ENCODE measurements at regions not wholly inside any gene's neighbourhood (a gene's known extent, or its start where the extent isn't known, plus 50 kb on each side); places are given as distances from the start of the nearest gene placed in this dataset.

DNA sequence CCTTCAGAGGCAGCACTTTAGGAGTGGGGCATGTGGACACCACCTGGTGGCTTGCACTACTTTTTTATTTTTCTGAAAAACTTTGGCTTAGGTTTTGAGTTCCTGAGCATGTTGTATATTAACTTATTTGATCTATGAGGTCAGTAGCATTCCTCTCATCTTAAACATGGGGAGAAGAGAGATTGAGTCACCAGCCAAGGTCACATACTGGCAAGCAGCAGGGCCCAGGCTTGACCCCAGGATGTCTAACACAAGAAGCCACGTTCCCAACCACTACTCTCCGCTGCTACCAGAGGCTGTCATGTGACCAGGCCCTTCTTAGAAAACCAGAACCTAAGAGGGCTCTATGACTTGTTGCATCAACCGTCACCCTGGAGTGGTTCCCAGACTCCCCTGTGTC is 210.3 kb upstream of the GPR26 start:
- DNase-seq (ENCODE audit: low spot score), result no peak

DNA sequence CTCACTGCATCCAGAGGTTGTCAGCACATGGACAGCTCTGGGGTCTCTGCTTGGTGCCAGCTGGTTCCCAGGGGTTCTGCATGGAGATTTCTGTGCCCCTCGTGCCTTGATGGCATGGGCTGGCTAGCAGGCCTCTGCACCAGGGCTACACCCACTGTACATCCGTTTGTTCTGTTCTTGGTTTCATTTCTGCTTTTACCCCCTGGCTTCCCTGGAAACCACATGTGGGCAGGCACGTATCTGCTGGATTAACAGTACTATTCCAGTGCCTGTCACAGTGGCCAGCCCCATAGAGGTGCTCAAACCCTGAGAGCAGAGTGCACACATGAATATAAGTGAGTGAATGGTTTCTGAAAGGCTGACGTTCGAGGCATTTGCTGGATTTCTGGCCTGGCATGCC is 207.2 kb upstream of the GPR26 start:
- DNase-seq (ENCODE audit: low spot score), result no peak

DNA sequence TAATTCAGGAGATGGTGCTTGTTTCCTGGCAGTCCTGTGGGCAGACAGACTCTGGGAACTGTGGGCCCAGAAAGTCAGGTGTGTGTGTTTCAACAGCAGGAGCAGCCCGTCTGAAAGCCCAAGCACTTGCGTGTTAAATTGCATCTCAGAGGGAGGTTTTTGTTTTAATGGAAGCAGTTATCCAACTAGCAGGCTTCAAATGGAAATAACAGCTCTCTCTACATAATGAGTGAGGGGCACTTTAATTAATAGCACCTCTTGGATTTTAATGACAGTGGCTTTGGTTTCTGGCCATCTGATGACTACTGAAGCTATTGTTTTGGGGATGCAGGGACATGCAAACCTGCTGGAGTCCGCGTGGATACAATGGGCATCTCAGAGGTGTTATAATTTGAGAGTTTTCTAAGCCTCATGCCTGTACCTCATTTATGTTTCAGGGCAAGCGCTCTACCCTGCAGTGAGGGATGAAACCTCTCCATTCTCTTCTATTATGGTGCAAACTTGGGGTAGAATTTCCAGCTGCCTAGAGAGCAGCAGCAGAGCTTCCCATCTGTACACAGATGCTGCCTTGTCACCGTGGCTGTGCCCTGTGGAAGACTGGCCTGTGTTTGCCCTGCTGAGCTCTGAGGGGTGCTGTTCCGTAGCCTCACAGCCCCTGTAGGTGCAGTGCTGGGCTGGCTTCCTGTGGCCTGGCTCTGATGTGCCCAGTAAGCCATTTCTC is 206.6 kb upstream of the GPR26 start:
- DNase-seq (ENCODE audit: low spot score), result no peak

DNA sequence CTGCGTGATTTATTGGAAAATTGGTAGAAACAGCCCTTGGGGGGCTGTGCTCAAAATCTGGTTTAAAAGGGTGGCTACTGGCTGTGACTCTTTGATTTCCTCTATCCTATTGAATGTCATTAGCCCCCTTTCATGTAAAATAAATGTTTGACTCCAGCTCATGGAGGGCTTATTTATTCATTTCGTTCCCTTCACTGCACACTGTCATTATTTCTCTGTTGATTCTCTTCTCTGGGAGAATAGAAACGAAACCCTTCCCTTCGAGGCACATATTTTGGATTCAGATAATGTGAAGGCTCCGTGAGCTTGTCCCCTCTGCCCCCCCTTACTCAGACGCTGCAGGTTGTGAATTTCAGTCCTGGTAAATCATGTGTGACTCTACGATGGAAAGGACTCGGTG is 203.9 kb upstream of the GPR26 start:
- no peak for DNase-seq (ENCODE audit: low spot score)

DNA sequence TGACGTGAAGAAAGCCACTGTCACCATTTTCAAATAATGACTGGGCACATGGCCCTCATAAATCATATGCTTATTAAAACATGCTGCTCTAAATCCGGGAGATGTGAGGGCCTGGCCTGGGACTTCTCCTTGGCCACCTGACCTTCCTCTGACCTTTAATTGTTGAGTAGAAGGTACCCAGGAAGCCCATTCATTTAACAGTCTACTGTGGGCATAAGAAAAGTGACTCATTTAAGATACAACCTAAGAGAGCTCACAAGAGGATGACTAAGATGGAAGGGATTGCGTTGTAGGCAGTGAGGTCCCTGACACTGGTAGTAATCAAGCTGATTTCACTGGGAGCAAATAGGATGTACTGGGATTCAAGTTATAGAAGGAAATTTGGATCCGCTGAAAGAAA is 203.4 kb upstream of the GPR26 start:
- DNase-seq (ENCODE audit: low spot score), result no peak

DNA sequence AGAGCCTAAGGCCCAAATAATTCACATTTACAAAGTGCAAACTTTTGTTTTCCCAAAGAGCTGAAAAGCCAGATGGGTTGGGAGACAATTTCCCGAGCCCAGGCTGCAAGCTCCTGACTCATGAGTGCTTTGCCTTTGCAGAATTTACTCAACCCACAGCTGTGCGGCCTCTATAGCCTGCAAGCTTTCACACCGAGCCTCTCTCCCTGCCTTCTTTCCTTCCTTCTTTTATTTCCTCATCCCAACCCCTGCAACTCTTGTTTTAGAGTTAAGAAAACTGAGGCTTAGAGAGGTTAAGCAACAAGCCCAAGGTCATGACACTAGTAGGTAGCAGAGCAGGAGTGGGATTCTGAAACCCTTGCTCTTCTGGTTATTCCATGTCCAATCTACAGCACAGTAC is 203.0 kb upstream of the GPR26 start:
- DNase-seq (ENCODE audit: low spot score), result no peak

DNA sequence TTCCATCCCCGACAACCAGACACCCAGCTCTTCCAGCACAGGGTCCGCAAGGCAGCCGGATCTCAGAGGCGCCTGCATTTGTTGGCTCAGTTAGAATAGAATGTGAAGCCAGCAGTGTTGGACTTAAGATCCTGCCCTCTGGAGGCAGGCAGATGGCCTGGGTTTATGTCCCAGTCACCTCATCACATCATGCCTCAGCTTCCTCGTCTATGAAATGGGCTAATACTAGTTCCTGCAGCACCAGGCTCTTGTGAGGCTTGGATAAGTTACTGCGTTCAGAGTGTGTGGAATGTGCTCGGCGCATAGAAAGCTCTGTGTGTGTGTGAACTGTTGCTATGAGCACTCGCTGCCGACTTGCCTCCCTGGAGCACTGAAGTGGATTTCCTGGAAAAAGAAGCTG is 202.5 kb upstream of the GPR26 start:
- no peak for DNase-seq (ENCODE audit: low spot score)

DNA sequence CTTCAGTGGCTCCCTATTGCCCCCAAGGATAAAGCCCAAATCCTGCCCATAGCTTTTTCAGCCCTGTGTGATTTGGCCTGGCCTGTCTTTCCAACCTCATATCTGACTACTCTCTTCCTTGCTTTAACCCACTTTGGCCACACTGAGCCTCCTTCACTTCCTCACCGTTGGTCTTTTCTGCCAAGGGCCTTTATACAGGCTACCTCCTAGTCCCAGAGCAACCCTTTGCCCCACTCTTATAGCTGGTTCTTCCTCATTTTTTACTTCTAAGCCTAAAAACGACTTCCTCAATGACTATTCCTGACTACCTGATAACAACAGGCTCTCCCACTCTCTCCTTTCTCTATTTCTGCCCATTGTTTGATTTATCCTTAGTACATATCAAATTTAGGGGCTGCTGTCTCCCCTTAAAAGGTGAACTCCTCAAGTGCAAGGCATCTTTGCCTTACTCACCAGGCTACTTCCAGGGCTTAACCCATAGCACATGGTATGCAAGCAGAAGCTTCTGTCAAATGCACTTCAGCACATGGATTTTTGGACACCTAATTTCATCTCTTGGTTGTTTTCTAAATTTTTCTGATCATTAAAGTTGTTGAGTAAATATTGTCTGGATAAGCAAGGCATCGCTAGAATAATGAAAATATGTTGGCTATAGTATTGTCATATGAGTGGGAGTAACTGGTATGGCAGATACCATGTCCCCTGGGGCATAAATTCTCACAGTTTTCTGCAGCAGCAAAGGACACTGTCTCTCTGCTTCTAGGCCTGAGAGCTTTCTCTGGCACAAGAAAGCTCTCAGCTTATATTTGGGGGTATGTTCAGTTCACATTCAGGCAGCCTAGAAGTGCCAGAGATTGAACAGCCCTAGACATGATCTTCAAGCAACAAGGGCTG is 201.5 kb upstream of the GPR26 start:
- DNase-seq (ENCODE audit: low spot score), result no peak

DNA sequence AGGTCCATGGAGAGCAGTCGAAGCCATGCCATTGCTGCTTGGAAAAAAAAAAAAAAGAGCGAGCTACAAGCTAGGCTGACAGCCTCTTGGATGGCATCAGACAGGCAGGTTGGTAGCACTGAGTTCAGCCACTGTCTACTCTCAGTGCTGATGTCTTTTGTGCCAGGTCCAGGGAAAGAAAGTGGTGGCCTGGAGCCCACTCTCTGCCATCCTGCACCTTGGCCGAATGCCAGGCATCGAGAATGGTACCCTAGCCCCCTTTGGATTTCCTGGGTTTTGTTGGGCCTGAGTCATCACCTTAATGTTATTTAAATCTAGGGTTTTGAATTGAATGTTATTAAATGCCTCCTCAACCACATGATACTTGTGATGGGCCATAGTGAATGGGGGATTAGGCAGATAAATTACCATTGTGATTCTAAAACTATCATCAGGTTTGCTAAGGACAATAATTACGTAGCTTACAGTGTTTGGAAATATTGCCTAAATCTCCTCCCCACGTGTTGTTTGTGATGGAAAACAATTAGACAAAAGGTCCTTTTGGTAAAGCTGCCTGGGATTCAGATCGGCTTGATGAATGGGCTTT is 195.7 kb upstream of the GPR26 start:
- DNase-seq (ENCODE audit: low spot score), result no peak

DNA sequence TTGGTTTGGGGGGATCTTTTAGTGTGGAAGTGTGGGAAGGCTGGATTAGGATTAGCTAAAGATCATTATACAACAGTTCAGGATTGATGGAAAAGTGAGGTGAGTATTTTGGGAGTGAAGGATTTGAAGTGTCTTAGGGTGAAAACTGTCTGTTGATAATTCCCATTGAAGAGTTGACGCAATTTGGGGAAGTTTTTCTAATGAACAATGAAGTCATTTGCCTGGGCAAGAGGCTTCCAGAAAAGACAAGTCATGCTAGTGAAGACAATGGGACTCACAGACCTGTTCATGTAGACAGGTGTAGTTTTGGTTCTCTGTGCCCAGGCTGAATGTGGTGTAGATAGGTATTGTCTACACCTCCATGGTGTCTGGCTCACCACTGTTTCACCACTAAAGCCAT is 194.3 kb upstream of the GPR26 start:
- no peak for DNase-seq (ENCODE audit: low spot score)

DNA sequence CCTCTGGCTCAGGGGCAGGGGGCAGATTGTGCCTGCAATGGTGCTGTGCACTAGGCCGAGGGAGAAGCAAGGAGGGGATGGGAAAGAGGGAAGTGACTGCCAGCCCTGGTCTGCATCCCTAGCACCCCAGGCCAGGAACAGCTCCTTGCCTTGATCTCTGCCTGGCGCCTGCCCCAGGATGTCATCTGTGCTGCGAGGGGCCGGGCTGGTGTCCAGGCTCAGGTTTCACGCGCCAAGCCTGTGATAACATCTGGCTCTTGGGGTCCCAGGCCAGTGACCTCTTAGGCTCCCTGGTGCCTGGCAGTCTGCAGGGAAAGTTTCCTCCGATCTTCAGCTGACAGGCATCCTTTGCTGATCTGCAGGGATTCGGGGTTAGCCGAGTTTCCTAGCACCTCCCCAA is 193.5 kb upstream of the GPR26 start:
- no peak for DNase-seq (ENCODE audit: low spot score)

DNA sequence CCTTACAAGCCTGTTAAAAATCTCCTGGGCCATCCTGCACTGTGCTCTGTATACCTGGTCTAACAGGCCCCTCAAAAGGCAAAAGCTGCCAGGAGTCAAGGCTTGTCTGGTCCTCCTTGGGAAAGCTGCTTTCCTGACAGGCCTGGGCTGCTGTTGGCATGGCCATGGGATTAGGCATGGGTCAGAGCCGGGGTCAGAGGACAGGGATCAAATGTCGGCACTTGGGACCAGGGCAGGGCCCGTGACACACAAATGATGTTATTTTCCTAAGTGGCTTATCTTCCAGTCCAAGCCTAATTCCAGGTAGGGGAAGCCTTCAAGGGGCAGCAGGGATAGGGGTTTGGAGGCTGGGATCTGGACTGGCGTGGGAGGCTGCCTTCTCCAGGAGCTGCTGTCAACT is 191.5 kb upstream of the GPR26 start:
- no peak for DNase-seq (ENCODE audit: low spot score)

DNA sequence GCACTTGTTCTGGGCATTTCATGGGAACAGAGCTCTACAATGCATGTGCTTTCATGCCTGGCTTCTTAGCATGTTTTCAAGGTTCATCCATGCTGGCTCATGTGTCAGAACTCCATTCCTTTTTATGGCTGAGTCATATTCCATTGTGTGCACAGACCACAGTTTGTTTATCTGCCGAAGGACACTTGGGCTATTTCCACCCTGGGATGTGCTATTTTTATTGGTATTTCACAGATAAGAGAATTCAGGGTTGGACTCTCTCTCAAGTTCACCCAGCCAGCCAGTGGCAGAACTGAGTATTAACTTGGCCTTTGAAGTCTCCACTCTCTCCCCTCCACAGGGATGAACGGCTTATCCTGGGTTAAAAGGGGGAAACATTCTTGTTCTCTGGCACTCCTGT is 190.7 kb upstream of the GPR26 start:
- no peak for DNase-seq (ENCODE audit: low spot score)

DNA sequence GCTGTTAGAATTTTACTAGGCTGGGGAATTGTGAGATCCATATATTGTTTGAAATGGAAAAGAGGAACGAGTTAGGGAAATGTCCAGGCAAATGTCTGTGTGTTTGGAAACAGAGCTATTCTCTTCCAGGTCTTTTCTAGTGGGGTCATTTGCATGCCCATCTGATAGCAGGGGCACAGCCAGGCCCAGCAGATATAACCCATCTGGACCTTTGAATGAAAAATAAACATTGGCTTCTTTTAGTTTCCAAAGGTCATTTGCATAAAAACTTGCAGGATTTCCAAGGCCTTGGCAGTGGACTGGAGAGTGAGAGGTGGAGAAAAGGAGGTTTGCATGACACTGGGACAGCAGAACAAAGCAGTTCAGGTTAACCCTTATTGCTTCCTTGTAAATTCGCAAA is 188.0 kb upstream of the GPR26 start:
- no peak for DNase-seq (ENCODE audit: low spot score)

DNA sequence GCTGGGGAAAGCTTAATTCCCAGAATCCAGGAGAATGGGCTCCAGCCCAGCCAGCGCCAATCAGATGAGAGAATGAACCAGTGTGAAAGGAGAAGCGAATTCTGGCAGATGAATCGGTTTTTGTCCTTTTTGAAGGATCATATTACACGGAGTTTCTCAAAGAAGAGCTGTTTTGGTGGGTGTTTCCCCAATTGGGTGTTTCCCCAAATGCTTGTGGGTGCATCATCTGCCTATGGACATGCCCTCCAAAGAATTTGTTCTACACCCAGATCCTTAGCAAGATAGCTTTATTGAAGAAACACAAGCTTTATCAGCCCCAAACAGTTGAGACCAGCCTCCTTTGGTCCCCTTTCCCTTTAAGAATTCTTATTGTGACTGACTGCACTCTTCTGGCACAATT is 186.5 kb upstream of the GPR26 start:
- DNase-seq (ENCODE audit: low spot score), result no peak

DNA sequence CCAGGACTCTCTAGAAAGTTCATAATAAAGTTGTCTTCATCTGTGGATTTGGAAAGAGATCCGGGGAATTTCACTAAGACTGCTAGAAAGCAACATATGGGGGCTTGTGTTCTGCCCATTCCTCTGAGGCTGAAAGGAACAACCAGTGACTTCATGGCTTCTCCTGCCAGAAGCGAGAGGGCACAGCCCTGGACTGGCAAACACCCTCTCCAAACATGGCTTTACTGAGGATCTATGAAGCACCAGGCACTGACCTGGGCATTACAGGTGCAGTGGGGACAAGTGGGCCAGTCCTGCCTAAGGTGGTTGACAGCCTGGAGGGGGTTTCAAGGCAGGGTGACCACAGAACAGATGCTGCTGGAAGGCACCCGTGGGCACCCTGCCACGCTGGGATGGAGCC is 185.8 kb upstream of the GPR26 start:
- no peak for DNase-seq (ENCODE audit: low spot score)

DNA sequence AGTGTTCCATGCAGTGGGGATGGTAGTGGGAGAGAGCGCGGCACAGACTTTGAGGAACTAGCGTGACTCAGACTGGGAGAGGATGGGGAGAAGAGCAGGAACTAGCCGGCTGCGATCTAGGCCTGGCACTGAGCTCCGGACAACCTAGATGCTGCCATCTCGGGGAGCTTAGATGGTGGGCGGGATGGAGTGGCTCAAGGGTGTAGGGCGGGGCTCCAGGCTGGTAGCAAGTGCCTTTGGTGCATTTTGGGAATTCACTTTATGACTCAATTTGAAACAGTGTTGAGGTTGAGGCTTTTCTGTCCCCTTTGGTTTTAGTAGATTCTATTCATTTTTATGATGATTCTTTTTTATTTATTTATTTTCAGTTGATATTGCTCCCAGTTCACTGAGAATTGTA is 185.3 kb upstream of the GPR26 start:
- DNase-seq (ENCODE audit: low spot score), result no peak

DNA sequence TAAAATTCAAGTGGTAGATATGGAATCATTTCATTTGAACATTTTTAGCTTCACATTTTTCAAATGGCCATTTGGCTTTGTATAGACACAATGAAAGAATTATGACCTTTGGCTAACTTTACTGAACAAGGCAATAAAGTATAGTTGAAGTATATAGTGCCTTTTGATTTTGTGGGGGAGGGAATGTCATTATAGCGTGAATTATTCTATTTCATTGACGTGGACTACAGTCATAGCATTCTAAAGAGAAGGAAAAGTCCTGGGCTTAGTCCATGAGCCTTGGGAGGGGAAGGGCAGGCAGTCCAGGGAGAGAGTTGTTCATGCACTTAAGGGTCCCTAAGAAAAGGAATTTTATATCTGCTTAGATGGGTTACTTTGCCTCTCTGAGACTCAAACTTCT is 181.4 kb upstream of the GPR26 start:
- no peak for DNase-seq (ENCODE audit: low spot score)

DNA sequence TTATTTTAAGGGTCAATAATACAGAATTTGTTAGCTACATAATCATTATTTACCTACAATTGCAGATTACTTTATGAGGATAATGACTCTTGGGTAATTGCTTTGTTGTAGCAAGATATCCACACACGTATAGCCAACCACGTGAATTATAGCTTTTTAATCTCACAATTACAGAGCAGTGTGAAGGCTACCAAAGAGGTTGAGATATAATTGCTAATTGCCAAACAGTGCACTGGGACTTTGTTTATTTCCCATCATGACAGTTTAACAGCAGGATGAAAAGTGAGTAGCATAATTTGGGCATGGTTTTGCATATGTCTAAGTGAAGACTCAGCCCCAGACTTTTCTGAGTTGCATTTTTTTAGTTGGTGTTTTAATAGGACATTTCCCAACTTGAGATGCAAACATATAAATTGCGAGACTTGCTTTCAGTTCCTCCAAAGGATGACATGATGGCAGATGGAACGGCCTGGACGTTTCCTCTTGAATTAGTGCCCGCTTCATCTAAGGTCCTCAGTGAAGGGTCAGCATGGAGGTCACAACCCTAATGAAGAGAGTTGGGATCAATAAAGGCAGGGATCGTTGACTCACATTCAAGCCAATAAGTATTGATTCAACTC is 180.7 kb upstream of the GPR26 start:
- no peak for DNase-seq (ENCODE audit: low spot score)

DNA sequence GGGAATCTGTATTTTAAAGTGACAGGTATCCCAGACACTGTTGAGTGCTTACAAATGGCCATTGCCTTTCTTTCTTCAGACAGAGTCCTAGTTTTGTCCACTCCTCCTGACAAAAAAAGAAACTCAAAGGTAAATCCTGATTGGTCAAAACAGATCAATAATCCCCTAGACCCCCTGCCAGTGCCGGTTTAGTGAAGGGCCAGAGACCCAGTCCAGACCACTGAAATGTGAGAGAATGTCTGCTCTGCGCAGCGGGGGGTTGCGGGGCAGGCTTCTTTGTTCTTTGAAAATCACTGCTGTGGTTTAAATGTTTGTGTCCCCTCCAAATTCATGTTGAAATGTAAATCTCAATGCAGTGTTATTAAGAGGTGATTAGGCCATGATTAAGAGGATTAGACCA is 177.7 kb upstream of the GPR26 start:
- DNase-seq (ENCODE audit: low spot score), result no peak

DNA sequence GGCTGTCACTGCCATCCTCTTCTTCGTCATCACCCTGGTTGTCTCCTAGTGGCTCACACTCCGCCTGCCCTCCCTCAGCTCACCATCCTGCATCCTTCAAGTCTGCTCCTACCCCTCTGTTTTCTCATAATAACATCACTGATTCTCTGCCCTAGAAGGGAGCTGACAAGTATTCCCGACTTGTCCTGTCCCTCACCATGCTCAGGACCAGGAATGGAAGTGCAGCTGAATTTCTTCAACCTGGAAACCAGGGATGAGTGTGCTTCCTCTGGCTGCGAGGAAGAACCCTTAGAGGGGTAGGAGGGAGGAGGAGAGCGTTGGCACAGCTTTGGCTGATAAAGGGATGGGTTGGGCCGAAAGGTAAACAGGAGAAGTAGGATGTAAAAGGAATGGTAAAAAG is 174.8 kb upstream of the GPR26 start:
- DNase-seq (ENCODE audit: low spot score), result no peak

DNA sequence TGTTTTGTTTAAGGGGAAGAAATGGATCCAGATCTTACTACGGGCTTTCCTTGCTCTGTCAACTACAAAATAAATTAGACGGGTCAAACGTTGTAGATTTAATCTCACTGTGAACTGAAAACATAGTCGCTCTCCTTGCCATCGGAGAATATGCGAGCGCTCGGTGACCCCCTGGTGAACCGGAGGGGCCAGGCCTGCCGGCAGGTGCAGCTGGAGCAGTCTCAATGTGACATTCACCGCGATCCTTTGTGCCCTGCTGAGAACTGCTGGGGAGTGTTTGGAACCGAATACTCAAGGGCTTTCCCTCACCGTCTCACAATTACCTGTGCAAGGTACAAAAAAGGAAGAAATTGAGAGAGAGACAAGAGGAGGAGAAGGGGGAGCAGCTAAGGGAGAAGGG is 174.1 kb upstream of the GPR26 start:
- DNase-seq (ENCODE audit: low spot score), result no peak

DNA sequence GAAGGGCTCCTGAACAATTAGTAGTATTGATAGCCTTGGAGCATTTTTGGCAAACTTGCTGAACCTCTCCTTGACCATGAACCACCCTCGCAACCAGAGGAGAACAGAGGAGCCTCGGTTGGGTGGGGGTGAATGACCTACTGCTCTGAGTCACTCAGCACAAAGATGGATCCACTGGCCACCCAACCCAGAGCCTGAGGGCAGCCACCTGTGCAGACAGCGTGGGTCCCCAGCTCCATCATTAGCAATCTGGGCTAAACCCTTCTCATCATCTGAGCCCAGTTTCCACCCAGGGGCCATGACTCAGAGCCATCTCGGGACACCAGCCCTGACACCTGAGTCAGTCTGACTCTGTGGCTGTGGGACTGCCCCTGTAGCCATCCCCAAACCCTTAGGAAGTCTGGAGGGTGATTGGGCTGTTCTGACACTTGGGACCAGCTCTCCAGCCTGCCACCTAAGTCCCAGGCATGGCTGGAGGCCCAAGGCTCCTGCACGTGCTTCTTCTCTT is 171.8 kb upstream of the GPR26 start:
- no peak for DNase-seq (ENCODE audit: low spot score)

Data from left forelimb (tissue), 1 donor.